ENCODE measurements at regions not wholly inside any gene's neighbourhood (a gene's known extent, or its start where the extent isn't known, plus 50 kb on each side); places are given as distances from the start of the nearest gene placed in this dataset.

GRCh38 chr4:35163168-35163567 lies 1081.1 kb downstream of the ARAP2 start:
- no peaks in the 10 kb centered on the region for H3K27me3 Mint-ChIP-seq
- H3K27ac Mint-ChIP-seq: no peak overlapping the region
- H3K9me3 Mint-ChIP-seq: no peaks in the 10 kb centered on the region
- no peak for DNase-seq
- no peak overlapping the region for H3K4me3 Mint-ChIP-seq
- H3K4me1 Mint-ChIP-seq: no peaks in the 10 kb centered on the region
- no peaks in the 10 kb centered on the region for H3K36me3 Mint-ChIP-seq

- Mint-ChIP-seq H3K4me1 (no peaks in the 10 kb centered on the region), H3K4me3 (no peak overlapping the region), H3K27me3 (no peaks in the 10 kb centered on the region), H3K36me3 (no peaks in the 10 kb centered on the region), H3K9me3 (no peaks in the 10 kb centered on the region), H3K27ac (no peak overlapping the region)
- DNase-seq: no peak
Measured at GRCh38 chr4:35164063-35164462, 1080.3 kb downstream of the ARAP2 start.

GRCh38 chr4:35166466-35166865 lies 1077.8 kb downstream of the ARAP2 start:
- H3K27me3 Mint-ChIP-seq: no peaks in the 10 kb centered on the region
- no peak overlapping the region for H3K4me3 Mint-ChIP-seq
- no peaks in the 10 kb centered on the region for H3K4me1 Mint-ChIP-seq
- DNase-seq: no peak
- no peak overlapping the region for H3K27ac Mint-ChIP-seq
- no peaks in the 10 kb centered on the region for H3K36me3 Mint-ChIP-seq
- H3K9me3 Mint-ChIP-seq: no peaks in the 10 kb centered on the region

- no peaks in the 10 kb centered on the region for H3K36me3 Mint-ChIP-seq
- DNase-seq: no peak
- H3K9me3 Mint-ChIP-seq: no peaks in the 10 kb centered on the region
- no peak overlapping the region for H3K4me3 Mint-ChIP-seq
- H3K4me1 Mint-ChIP-seq: no peaks in the 10 kb centered on the region
- no peaks in the 10 kb centered on the region for H3K27me3 Mint-ChIP-seq
- H3K27ac Mint-ChIP-seq: no peak overlapping the region
Measured at GRCh38 chr4:35167385-35167784, 1076.9 kb downstream of the ARAP2 start.

- Mint-ChIP-seq H3K27me3 (no peaks in the 10 kb centered on the region), H3K36me3 (no peaks in the 10 kb centered on the region), H3K27ac (no peak overlapping the region), H3K4me1 (no peaks in the 10 kb centered on the region), H3K9me3 (peaks cover 2% of the 10 kb centered on the region), H3K4me3 (no peak overlapping the region)
- no peak for DNase-seq
Measured at GRCh38 chr4:35175487-35175886, 1068.8 kb downstream of the ARAP2 start.

- no peak overlapping the region for H3K4me3 Mint-ChIP-seq
- no peaks in the 10 kb centered on the region for H3K36me3 Mint-ChIP-seq
- no peaks in the 10 kb centered on the region for H3K4me1 Mint-ChIP-seq
- peaks cover 2% of the 10 kb centered on the region for H3K9me3 Mint-ChIP-seq
- no peak for DNase-seq
- H3K27me3 Mint-ChIP-seq: no peaks in the 10 kb centered on the region
- no peak overlapping the region for H3K27ac Mint-ChIP-seq
Measured at GRCh38 chr4:35175894-35176293, 1068.4 kb downstream of the ARAP2 start.

GRCh38 chr4:35182451-35182850 lies 1061.9 kb downstream of the ARAP2 start:
- Mint-ChIP-seq H3K36me3 (no peaks in the 10 kb centered on the region), H3K4me3 (no peak overlapping the region), H3K9me3 (peaks cover 3% of the 10 kb centered on the region), H3K27ac (no peak overlapping the region), H3K4me1 (no peaks in the 10 kb centered on the region), H3K27me3 (no peaks in the 10 kb centered on the region)
- DNase-seq: no peak

GRCh38 chr4:35189988-35190613 lies 1054.2 kb downstream of the ARAP2 start:
- Mint-ChIP-seq H3K9me3 (peaks cover 3% of the 10 kb centered on the region), H3K4me3 (no peak overlapping the region), H3K36me3 (no peaks in the 10 kb centered on the region), H3K27me3 (no peaks in the 10 kb centered on the region), H3K27ac (no peak overlapping the region), H3K4me1 (no peaks in the 10 kb centered on the region)
- no peak for DNase-seq

GRCh38 chr4:35201403-35201802 lies 1042.9 kb downstream of the ARAP2 start:
- no peaks in the 10 kb centered on the region for H3K27me3 Mint-ChIP-seq
- no peaks in the 10 kb centered on the region for H3K36me3 Mint-ChIP-seq
- H3K27ac Mint-ChIP-seq: no peak overlapping the region
- H3K9me3 Mint-ChIP-seq: peaks cover 2% of the 10 kb centered on the region
- no peak for DNase-seq
- H3K4me1 Mint-ChIP-seq: no peaks in the 10 kb centered on the region
- no peak overlapping the region for H3K4me3 Mint-ChIP-seq

- H3K36me3 Mint-ChIP-seq: no peaks in the 10 kb centered on the region
- no peak for DNase-seq
- H3K27me3 Mint-ChIP-seq: no peaks in the 10 kb centered on the region
- H3K4me3 Mint-ChIP-seq: no peak overlapping the region
- no peak overlapping the region for H3K27ac Mint-ChIP-seq
- no peaks in the 10 kb centered on the region for H3K4me1 Mint-ChIP-seq
- H3K9me3 Mint-ChIP-seq: no peaks in the 10 kb centered on the region
Measured at GRCh38 chr4:35216636-35217035, 1027.7 kb downstream of the ARAP2 start.

GRCh38 chr4:35217331-35217730 lies 1027.0 kb downstream of the ARAP2 start:
- Mint-ChIP-seq H3K9me3 (no peaks in the 10 kb centered on the region), H3K36me3 (no peaks in the 10 kb centered on the region), H3K27ac (no peak overlapping the region), H3K27me3 (no peaks in the 10 kb centered on the region), H3K4me3 (no peak overlapping the region), H3K4me1 (no peaks in the 10 kb centered on the region)
- DNase-seq: no peak

GRCh38 chr4:35228313-35228712 lies 1016.0 kb downstream of the ARAP2 start:
- Mint-ChIP-seq H3K27me3 (no peaks in the 10 kb centered on the region), H3K9me3 (peaks cover 2% of the 10 kb centered on the region), H3K27ac (no peak overlapping the region)

GRCh38 chr4:35229021-35229420 lies 1015.3 kb downstream of the ARAP2 start:
- Mint-ChIP-seq H3K27ac (no peak overlapping the region), H3K9me3 (peaks cover 2% of the 10 kb centered on the region), H3K4me3 (no peak overlapping the region), H3K36me3 (no peaks in the 10 kb centered on the region), H3K4me1 (no peaks in the 10 kb centered on the region), H3K27me3 (no peaks in the 10 kb centered on the region)
- no peak for DNase-seq

More at GRCh38 chr4:35228313-35228712, 1016.0 kb downstream of the ARAP2 start:
- H3K36me3 Mint-ChIP-seq: no peaks in the 10 kb centered on the region
- H3K4me3 Mint-ChIP-seq: no peak overlapping the region
- no peak for DNase-seq
- no peaks in the 10 kb centered on the region for H3K4me1 Mint-ChIP-seq

GRCh38 chr4:35237924-35238323 lies 1006.4 kb downstream of the ARAP2 start:
- no peak for DNase-seq
- Mint-ChIP-seq H3K27ac (no peak overlapping the region), H3K4me1 (no peaks in the 10 kb centered on the region), H3K36me3 (no peaks in the 10 kb centered on the region), H3K4me3 (no peak overlapping the region), H3K9me3 (peaks cover 5% of the 10 kb centered on the region), H3K27me3 (no peaks in the 10 kb centered on the region)

- H3K27ac Mint-ChIP-seq: no peak overlapping the region
- H3K27me3 Mint-ChIP-seq: no peaks in the 10 kb centered on the region
- no peak for DNase-seq
Measured at GRCh38 chr4:35238793-35239192, 1005.5 kb downstream of the ARAP2 start.

GRCh38 chr4:35246493-35246892 lies 997.8 kb downstream of the ARAP2 start:
- H3K36me3 Mint-ChIP-seq: no peaks in the 10 kb centered on the region
- H3K27ac Mint-ChIP-seq: no peak overlapping the region
- H3K4me3 Mint-ChIP-seq: no peak overlapping the region
- H3K9me3 Mint-ChIP-seq: no peaks in the 10 kb centered on the region
- H3K4me1 Mint-ChIP-seq: no peaks in the 10 kb centered on the region
- no peak for DNase-seq
- no peaks in the 10 kb centered on the region for H3K27me3 Mint-ChIP-seq

More at GRCh38 chr4:35238793-35239192, 1005.5 kb downstream of the ARAP2 start:
- Mint-ChIP-seq H3K36me3 (no peaks in the 10 kb centered on the region), H3K9me3 (peaks cover 5% of the 10 kb centered on the region), H3K4me3 (no peak overlapping the region), H3K4me1 (no peaks in the 10 kb centered on the region)
